HepG2 (cell line): ENCODE measurements at regions not wholly inside any gene's neighbourhood (a gene's known extent, or its start where the extent isn't known, plus 50 kb on each side); places are given as distances from the start of the nearest gene placed in this dataset.
A peak's percentile ranks its signal among the peaks of the same experiment; 100 is the strongest.

Source experiments
- ATAC-seq: fragments of 200-7000 bp; cut with Tn5 transposase; 3 replicates; pipeline ENCODE4 v1.9.1; 2020; ENCODE audit warnings: mild to moderate bottlenecking, moderate library complexity
- BruUV-seq: library from RNA; stranded (reverse); fragments of 400-500 nt; replicated peaks from 2 replicates; lab custom pipeline; 2021; lab: Mats Ljungman, UMichigan
- CTCF ChIA-PET: fragments of 300-600 bp; formaldehyde crosslinking; extraction: SDS; loops from one replicate; lab custom pipeline; 2021; ENCODE audit warnings: low total read pairs, inconsistent platforms, low intra/inter-chr PET ratio; lab: Yijun Ruan, JAX
- POLR2A ChIA-PET: fragments of 350-600 bp; sonication (Branson Sonifier 250); formaldehyde crosslinking; loops from one replicate; lab custom pipeline; 2020; ENCODE audit warnings: antibody characterized with exemption, inconsistent platforms; lab: Yijun Ruan, JAX
- DNase-seq: peaks from one replicate; pipeline ENCODE4 v3.0.0-alpha.2; 2015; ENCODE audit warnings: low spot score
- FAIRE-seq: peaks from 3 replicates; lab custom pipeline; 2011; peaks lifted over from hg19 to GRCh38; lab: Jason Lieb, UNC
- H2AFZ ChIP-seq: one replicate; pipeline ENCODE4 v1.6.1; 2011; ENCODE audit warnings: low read length, inconsistent platforms
- H3K27ac ChIP-seq: fragments of 300-600 bp; 3 replicates; pipeline ENCODE4 v1.8.0; 2011; ENCODE audit warnings: mixed run types, mild to moderate bottlenecking, mixed read lengths, low read length, inconsistent platforms; ENCODE audit not compliant: insufficient read depth; ENCODE audit errors: extremely low read length
- H3K27me3 ChIP-seq, 2 experiments: fragments of 200-600 bp in 1 of 2; 2 replicates in 1 of 2; 3 replicates in 1 of 2; pipeline versions ENCODE4 v1.6.0 to v1.8.0; 2011; ENCODE audit warnings: low read length in 2 of 2, mild to moderate bottlenecking in 2 of 2, moderate library complexity in 2 of 2, inconsistent platforms in 1 of 2; ENCODE audit not compliant: insufficient read depth in 2 of 2, control insufficient read depth in 1 of 2
- H3K36me3 ChIP-seq, 2 experiments: fragments of 200-600 bp in 1 of 2; replicated peaks in 1 of 2; 2 replicates in 1 of 2; 3 replicates in 1 of 2; pipeline versions ENCODE4 v1.5.1 to v1.8.0; 2011; ENCODE audit warnings: low read length in 2 of 2, inconsistent platforms in 1 of 2; ENCODE audit not compliant: insufficient read depth in 2 of 2, control insufficient read depth in 1 of 2
- H3K4me1 ChIP-seq: 2 replicates; pipeline ENCODE4 v1.5.1; 2012; ENCODE audit warnings: low read length, inconsistent platforms; ENCODE audit not compliant: insufficient read depth
- H3K4me2 ChIP-seq: 2 replicates; pipeline ENCODE4 v1.6.0; 2011; ENCODE audit warnings: low read depth, low read length, inconsistent platforms
- H3K4me3 ChIP-seq, 3 experiments: fragments of 200-600 bp in 1 of 3; sonication (generic), shearing (Covaris generic) in 1 of 3; replicated peaks in 1 of 3; 2 replicates each; pipeline ENCODE4 v1.5.1; 2011 to 2016; ENCODE audit warnings: low read length in 3 of 3, inconsistent platforms in 2 of 3, low read depth in 2 of 3, mild to moderate bottlenecking in 2 of 3, control low read depth in 1 of 3, mixed read lengths in 1 of 3; ENCODE audit not compliant: insufficient read depth in 1 of 3
- H3K79me2 ChIP-seq: one replicate; pipeline ENCODE4 v1.6.1; 2011; ENCODE audit warnings: low read length, inconsistent platforms; ENCODE audit not compliant: insufficient read depth
- H3K9ac ChIP-seq: 2 replicates; pipeline ENCODE4 v1.6.0; 2011; ENCODE audit warnings: mild to moderate bottlenecking, low read depth, low read length, inconsistent platforms; ENCODE audit not compliant: insufficient read depth
- H3K9me3 ChIP-seq: 2 replicates; pipeline ENCODE4 v1.5.1; 2012; ENCODE audit warnings: mild to moderate bottlenecking, low read length
- H4K20me1 ChIP-seq: 2 replicates; pipeline ENCODE4 v1.6.0; 2011; ENCODE audit warnings: inconsistent platforms, mild to moderate bottlenecking, low read length, moderate library complexity; ENCODE audit not compliant: insufficient read depth
- BHLHE40 ChIP-seq: IDR thresholded peaks from 2 replicates; pipeline ENCODE4 v1.6.1; 2011; ENCODE audit warnings: low read length, improper control_type of control experiment
- DNMT1 ChIP-seq: sonication (generic); formaldehyde crosslinking; IDR thresholded peaks from 2 replicates; pipeline ENCODE4 v1.5.1; 2020; ENCODE audit warnings: mild to moderate bottlenecking, missing genetic modification reagents
- FOXA3 ChIP-seq: IDR thresholded peaks from 2 replicates; pipeline ENCODE4 v1.6.1; 2016; ENCODE audit warnings: missing genetic modification reagents, missing compliant biosample characterization
- FOXP1 ChIP-seq, 2 experiments: fragments of 450-650 bp in 1 of 2; IDR thresholded peaks; 2 replicates each; pipeline ENCODE4 v1.6.1; 2017 to 2018; ENCODE audit warnings: antibody characterized with exemption in 1 of 2
- HDAC1 ChIP-seq: sonication (generic); formaldehyde crosslinking; IDR thresholded peaks from 2 replicates; pipeline ENCODE4 v1.5.1; 2020; ENCODE audit warnings: mild to moderate bottlenecking, missing genetic modification reagents
- HMG20A ChIP-seq: IDR thresholded peaks from 2 replicates; pipeline ENCODE4 v1.6.1; 2016; ENCODE audit warnings: borderline replicate concordance
- IRF2 ChIP-seq: IDR thresholded peaks from 2 replicates; pipeline ENCODE4 v1.6.1; 2018; ENCODE audit warnings: missing genetic modification reagents, missing compliant biosample characterization
- KLF9 ChIP-seq: IDR thresholded peaks from 2 replicates; pipeline ENCODE4 v1.6.1; 2016; ENCODE audit warnings: low read depth
- NCOA5 ChIP-seq: sonication (generic); formaldehyde crosslinking; IDR thresholded peaks from 2 replicates; pipeline ENCODE4 v1.4.0; 2020; ENCODE audit warnings: missing genetic modification reagents
- PREB ChIP-seq: sonication (generic); formaldehyde crosslinking; IDR thresholded peaks from 2 replicates; pipeline ENCODE4 v1.4.0; 2020; ENCODE audit warnings: missing genetic modification reagents
- SMC3 ChIP-seq: IDR thresholded peaks from 2 replicates; pipeline ENCODE4 v1.6.1; 2011; ENCODE audit warnings: low read length, improper control_type of control experiment
- THRA ChIP-seq: sonication (generic); formaldehyde crosslinking; IDR thresholded peaks from 2 replicates; pipeline ENCODE4 v1.4.0; 2020; ENCODE audit warnings: missing genetic modification reagents, borderline replicate concordance
- TRIM24 ChIP-seq: sonication (generic); formaldehyde crosslinking; IDR thresholded peaks from 2 replicates; pipeline ENCODE4 v1.8.0; 2022; ENCODE audit warnings: mild to moderate bottlenecking, missing genetic modification reagents
- ZNF138 ChIP-seq: sonication (generic); formaldehyde crosslinking; IDR thresholded peaks from 2 replicates; pipeline ENCODE4 v1.5.0; 2020; ENCODE audit warnings: mild to moderate bottlenecking, low read depth, missing genetic modification reagents
- ZNF383 ChIP-seq: sonication (generic); formaldehyde crosslinking; IDR thresholded peaks from 2 replicates; pipeline ENCODE4 v1.4.0; 2020; ENCODE audit warnings: missing genetic modification reagents, mild to moderate bottlenecking, borderline replicate concordance
- ZNF83 ChIP-seq: sonication (generic); formaldehyde crosslinking; IDR thresholded peaks from 2 replicates; pipeline ENCODE4 v1.4.0; 2020; ENCODE audit warnings: missing genetic modification reagents, mild to moderate bottlenecking, borderline replicate concordance
- ZNF850 ChIP-seq: sonication (generic); formaldehyde crosslinking; conservative IDR thresholded peaks from 2 replicates; pipeline ENCODE4 v1.9.0; 2021; ENCODE audit warnings: mild to moderate bottlenecking, missing genetic modification reagents
- ZNF883 ChIP-seq: sonication (generic); formaldehyde crosslinking; IDR thresholded peaks from 2 replicates; pipeline ENCODE4 v1.5.1; 2020; ENCODE audit warnings: mild to moderate bottlenecking, missing genetic modification reagents; ENCODE audit errors: not compliant biosample characterization
- WGBS: methylation state at CpG from one replicate; pipeline ENCODE4 v1.1.6; 2017; ENCODE audit warnings: low lambda C conversion rate; 5-methylcytosine and 5-hydroxymethylcytosine counted together
- in situ Hi-C: cut with HindIII; loops from 2 replicates; pipeline ENCODE4 v1.10.0; 2017; ENCODE audit warnings: low pct_unique_long_range_greater_than_20kb; ENCODE audit not compliant: extremely low pct_ligation_motif_present
- intact Hi-C: fragments of 100-400 bp; cut with micrococcal nuclease; formaldehyde crosslinking; loops from one replicate; pipeline ENCODE4 v1.10.0; 2022; ENCODE audit not compliant: unreplicated experiment
- TF ChIP-seq, protein P1 (sequence below): sonication (generic); formaldehyde crosslinking; IDR thresholded peaks from 2 replicates; pipeline ENCODE4 v1.5.1; 2020; ENCODE audit warnings: missing genetic modification reagents, mild to moderate bottlenecking, borderline replicate concordance

DNA sequence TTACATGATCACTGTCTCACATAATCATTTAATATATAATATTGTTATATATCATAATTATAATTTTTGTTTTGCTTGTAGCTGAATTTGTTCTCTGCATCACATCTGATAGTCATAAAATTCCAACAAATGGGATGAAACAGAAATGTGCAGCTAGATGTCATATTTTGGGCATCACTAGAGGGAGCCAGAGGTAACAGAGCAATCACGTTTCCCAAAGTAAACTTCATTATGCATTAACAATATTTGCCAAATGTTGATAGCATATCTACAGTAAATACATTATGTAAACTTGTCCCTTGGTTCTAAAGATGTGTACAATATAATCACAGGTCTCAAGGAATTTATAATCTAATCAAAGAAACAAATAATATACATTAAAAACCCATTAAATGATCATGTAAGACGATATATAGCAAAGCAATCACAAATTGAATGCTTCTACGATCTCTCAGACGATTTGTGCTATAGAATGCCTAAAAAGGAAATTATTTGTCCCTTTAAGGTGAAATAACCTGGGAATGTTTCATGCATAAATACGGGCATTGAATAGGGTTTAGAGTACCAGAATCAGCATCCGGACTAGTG, 234.2 kb upstream of the MCTP2 start:
- CTCF ChIA-PET, result interaction anchor here (1.4 to 2.9 kb wide), 2 partner anchors 123 to 328 kb away, joined by 3 to 28 read pairs; no protein-coding TSS in a partner anchor
- Histone ChIP-seq H3K27me3 (peaks cover 0 to 3% of the 10 kb centered on the region in 2 experiments; a peak in 1 of 5 replicates), H3K4me3 (no peak overlapping the region), H3K9me3 (no peaks in the 10 kb centered on the region), H3K79me2 (no peaks in the 10 kb centered on the region), H3K27ac (no peak overlapping the region), H2AFZ (no peak overlapping the region), H3K4me1 (no peaks in the 10 kb centered on the region), H3K9ac (no peak overlapping the region), H4K20me1 (no peaks in the 10 kb centered on the region), H3K36me3 (no peaks in the 10 kb centered on the region), H3K4me2 (no peak overlapping the region)
- FAIRE-seq (peak; percentile 51), ATAC-seq (peak; percentile 55; the same call in 2 of the 3 replicates), DNase-seq (peak; percentile 8)
- POLR2A ChIA-PET, result no interaction called here
- in situ Hi-C loops (loop anchor here (5.0 kb wide), 1 partner anchor 125 kb away; no protein-coding TSS in a partner anchor), intact Hi-C loops (loop anchor here (1.0 to 5.0 kb wide), 2 partner anchors 123 to 965 kb away; no protein-coding TSS in a partner anchor)
- 11% methylated on average over 6 of the region's 6 CpGs for WGBS
- BruUV-seq, result no TSS peak
- TF ChIP-seq, protein P1, sequence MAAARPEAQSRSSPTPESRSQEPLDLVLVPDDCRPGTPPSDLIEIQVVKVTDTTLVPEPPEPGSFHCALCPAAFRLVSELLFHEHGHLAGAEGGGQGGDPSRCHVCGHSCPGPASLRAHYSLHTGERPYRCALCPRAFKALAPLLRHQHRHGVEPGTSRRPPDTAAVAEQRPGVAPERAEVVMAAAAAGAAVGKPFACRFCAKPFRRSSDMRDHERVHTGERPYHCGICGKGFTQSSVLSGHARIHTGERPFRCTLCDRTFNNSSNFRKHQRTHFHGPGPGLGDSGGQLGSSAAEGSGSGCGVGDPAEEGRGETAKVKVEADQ (CRISPR knock-in tag), result no peak
- TF ChIP-seq PREB (CRISPR knock-in tag) (no peak), ZNF883 (CRISPR knock-in tag) (no peak), DNMT1 (CRISPR knock-in tag) (no peak), IRF2 (CRISPR knock-in tag) (no peak), SMC3 (peak; percentile 20; the same call in 1 of the 2 replicates), ZNF83 (CRISPR knock-in tag) (no peak), THRA (CRISPR knock-in tag) (no peak), ZNF850 (no peak), FOXA3 (CRISPR knock-in tag) (peak; percentile 40; the same call in 1 of the 2 replicates), FOXP1 (IDR thresholded peaks at IDR 0.05) (no peak), FOXP1 (CRISPR knock-in tag; IDR thresholded peaks at IDR 0.05) (0 out of 2 replicates have a peak, but pooled peaks have one; percentile 21), KLF9 (no peak), NCOA5 (CRISPR knock-in tag) (no peak), TRIM24 (CRISPR knock-in tag) (no peak), BHLHE40 (peak; percentile 58), ZNF383 (CRISPR knock-in tag) (no peak), ZNF138 (CRISPR knock-in tag) (no peak), HMG20A (no peak), HDAC1 (CRISPR knock-in tag) (no peak)
